ENCODE measurements at regions not wholly inside any gene's neighbourhood (a gene's known extent, or its start where the extent isn't known, plus 50 kb on each side); places are given as distances from the start of the nearest gene placed in this dataset.

DNA sequence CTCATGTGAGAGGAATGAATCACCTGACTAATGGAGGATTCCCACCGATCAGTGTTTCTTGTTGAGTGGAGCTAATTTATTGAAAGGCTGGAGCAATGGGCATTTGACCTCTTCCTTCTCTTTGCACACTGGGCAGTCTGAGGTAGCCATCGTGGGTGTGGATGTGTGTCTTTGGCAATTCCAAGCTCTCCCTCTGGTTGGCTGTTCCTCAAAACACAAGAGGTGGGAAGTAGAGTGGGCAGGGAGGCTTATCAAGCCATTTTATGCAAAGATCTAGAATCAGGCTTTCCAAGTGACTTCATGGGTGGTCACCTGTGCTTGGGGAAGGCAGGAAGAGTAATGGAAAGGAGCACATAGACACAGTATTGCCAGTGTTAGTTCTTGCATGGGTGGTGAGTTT lies 154.8 kb downstream of the INSIG2 start:
- H3K4me3 ChIP-seq (ENCODE audit: control insufficient read depth, low read depth, low read length) = no peak overlapping the region
- DNase-seq (ENCODE audit: low read depth) = no peak
- TF ChIP-seq, protein P1, sequence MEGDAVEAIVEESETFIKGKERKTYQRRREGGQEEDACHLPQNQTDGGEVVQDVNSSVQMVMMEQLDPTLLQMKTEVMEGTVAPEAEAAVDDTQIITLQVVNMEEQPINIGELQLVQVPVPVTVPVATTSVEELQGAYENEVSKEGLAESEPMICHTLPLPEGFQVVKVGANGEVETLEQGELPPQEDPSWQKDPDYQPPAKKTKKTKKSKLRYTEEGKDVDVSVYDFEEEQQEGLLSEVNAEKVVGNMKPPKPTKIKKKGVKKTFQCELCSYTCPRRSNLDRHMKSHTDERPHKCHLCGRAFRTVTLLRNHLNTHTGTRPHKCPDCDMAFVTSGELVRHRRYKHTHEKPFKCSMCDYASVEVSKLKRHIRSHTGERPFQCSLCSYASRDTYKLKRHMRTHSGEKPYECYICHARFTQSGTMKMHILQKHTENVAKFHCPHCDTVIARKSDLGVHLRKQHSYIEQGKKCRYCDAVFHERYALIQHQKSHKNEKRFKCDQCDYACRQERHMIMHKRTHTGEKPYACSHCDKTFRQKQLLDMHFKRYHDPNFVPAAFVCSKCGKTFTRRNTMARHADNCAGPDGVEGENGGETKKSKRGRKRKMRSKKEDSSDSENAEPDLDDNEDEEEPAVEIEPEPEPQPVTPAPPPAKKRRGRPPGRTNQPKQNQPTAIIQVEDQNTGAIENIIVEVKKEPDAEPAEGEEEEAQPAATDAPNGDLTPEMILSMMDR (IDR thresholded peaks at IDR 0.05; ENCODE audit: control insufficient read depth, insufficient read depth, low read depth, low read length, missing control alignments) = no peak

DNA sequence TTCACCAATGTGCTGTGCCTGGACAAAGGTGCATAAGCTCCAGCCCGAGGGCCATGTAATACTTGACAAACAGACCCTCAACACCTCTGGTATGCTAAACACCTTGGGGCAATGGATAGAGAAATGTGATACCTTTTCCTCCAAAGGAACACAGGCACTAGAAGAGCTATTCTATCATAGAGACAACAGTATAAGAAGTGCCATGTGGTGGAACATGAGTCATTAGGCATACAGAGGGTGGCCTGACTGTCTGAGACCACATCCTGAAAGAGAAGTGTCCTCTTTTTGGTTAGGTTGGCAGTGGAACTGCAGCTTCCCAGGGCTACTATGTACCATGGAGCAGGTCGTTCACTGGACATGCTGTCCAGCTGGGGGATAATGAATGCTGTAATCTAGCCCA lies 153.9 kb downstream of the INSIG2 start:
- no peak overlapping the region for H3K4me3 ChIP-seq (ENCODE audit: control insufficient read depth, low read depth, low read length)
- DNase-seq (ENCODE audit: low read depth) = no peak
- TF ChIP-seq, protein P1 (IDR thresholded peaks at IDR 0.05; ENCODE audit: control insufficient read depth, insufficient read depth, low read depth, low read length, missing control alignments) = no peak

DNA sequence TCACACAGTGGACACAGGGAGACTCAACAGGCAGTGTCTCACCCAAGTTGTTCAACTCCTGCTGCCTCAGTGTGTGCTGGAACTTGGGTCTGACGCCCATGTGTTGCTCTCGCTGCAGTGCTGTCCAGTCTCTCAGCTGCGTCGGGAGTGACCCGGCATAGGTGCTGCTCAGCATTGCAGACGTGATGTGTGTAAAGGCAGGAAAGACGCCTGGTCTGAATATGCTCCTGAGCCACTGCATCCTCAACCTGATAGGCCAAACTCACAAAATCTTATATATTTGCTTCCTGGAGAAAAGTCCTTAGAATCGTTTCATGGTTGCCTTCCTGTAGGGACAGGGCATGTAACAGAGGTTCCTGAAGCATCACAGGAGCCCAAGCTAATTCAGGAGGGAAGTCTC lies 152.9 kb downstream of the INSIG2 start:
- TF ChIP-seq, protein P1 (IDR thresholded peaks at IDR 0.05; ENCODE audit: control insufficient read depth, insufficient read depth, low read depth, low read length, missing control alignments) = no peak
- H3K4me3 ChIP-seq (ENCODE audit: control insufficient read depth, low read depth, low read length) = no peak overlapping the region
- no peak for DNase-seq (ENCODE audit: low read depth)

DNA sequence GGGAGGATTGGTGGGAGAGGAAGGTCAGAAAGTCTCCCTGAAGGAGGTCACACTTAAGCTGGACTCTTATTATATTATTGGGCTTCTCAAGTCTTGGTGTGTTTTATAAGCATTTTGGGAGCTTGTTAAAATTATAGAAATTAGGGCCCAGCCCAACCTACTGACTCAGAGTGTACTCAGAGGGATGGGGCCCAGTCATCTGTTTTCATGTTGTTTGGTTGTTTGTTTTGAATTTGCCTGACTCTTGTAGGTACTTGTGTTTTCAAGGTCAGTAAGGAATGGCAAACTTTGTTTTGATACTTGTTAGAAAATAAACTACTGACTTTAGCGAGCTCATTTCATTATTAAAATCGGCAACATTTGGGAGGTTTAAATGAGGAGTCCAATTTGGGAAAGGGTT lies 152.0 kb downstream of the INSIG2 start:
- no peak for DNase-seq (ENCODE audit: low read depth)
- TF ChIP-seq, protein P1 (IDR thresholded peaks at IDR 0.05; ENCODE audit: control insufficient read depth, insufficient read depth, low read depth, low read length, missing control alignments) = no peak
- no peak overlapping the region for H3K4me3 ChIP-seq (ENCODE audit: control insufficient read depth, low read depth, low read length)

DNA sequence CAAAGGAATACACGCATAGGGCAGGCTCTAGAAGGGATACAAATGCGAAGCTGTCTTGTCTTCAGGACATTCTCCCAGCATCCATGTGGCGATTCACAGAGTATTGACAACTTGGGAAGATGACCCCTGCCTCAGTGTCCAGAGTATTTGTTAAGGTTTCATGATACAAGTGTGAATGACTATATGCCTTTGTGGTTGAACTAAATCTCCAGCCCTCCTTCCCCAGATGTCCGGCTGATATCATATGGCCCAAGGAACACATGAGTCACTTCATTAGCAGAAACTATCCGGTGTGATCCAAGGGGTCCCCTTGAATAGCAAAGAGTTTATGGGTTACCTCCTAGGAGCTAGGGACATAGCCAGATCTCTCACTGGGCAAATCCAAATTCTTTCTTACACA lies 151.0 kb downstream of the INSIG2 start:
- no peak for DNase-seq (ENCODE audit: low read depth)
- H3K4me3 ChIP-seq (ENCODE audit: control insufficient read depth, low read depth, low read length) = no peak overlapping the region
- TF ChIP-seq, protein P1 (IDR thresholded peaks at IDR 0.05; ENCODE audit: control insufficient read depth, insufficient read depth, low read depth, low read length, missing control alignments) = no peak

DNA sequence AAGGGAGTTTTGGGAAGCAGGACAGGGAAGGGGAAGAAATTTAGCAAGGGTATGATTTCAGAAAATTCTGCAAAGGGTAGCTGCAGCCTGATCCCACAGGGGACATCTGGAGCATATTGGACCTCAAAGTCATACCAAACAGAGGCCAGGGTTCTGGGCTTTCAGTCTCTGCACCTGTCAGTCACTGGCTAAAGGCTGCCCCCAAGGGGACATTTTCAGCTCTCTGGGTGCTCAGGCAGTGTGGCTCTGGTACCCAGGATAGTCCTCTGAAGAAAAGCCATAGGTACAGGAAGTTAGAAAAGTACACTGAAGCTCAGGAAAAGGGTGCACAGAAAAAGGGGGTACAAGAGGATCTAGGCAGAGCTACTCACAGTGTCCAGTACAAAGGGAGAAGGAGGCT lies 149.2 kb downstream of the INSIG2 start:
- TF ChIP-seq, protein P1 (IDR thresholded peaks at IDR 0.05; ENCODE audit: control insufficient read depth, insufficient read depth, low read depth, low read length, missing control alignments) = no peak
- no peak overlapping the region for H3K4me3 ChIP-seq (ENCODE audit: control insufficient read depth, low read depth, low read length)
- DNase-seq (ENCODE audit: low read depth) = no peak

DNA sequence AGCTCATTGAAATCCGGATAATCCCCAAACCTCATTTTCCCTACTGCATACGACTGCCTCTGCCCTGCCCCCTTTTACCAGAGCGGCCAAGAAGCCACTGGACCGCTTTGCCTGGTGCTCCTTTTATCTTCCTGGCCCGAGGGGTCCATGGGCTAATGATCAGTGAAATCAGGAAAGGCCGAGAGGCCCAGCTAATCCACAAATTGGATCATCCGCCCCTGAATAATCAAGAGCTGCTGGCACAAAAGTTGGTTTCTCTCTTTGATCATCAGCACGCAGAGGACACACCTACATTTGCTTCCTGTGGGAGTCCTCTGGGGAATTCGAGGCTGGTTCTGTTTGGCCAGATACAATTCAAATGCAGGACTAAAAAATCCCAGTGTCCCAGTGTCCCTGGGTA lies 144.5 kb downstream of the INSIG2 start:
- no peak overlapping the region for H3K4me3 ChIP-seq (ENCODE audit: control insufficient read depth, low read depth, low read length)
- TF ChIP-seq, protein P1 (IDR thresholded peaks at IDR 0.05; ENCODE audit: control insufficient read depth, insufficient read depth, low read depth, low read length, missing control alignments) = no peak
- DNase-seq (ENCODE audit: low read depth) = no peak

Data from AG09309 (cell line).